ENCODE measurements at regions not wholly inside any gene's neighbourhood (a gene's known extent, or its start where the extent isn't known, plus 50 kb on each side); places are given as distances from the start of the nearest gene placed in this dataset.

DNA sequence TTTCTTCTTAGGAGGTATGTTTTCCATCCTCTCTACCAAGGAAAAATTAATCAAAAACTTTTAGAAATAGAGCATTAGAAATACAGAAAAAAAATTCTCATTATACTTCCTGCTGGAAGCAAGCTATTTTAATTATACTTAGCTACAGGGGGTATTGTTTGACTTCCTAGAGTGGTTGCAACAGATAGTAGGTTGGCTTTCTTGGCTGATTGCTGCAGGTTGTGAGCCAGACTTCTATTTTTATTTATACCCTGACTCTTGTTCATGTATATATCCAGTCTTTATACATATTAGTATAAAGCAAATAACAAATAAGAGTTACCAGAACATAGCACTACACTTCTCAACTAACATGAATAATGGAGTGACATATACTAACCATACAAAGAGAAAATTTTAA, 460.8 kb upstream of the REG3G start:
- Histone ChIP-seq H2BK5ac (ENCODE audit: low read depth, low read length, poor library complexity, severe bottlenecking) (no peak overlapping the region), H3K79me1 (ENCODE audit: low read depth in 1 of 2, low read length in 2 of 2) (no peaks in the 10 kb centered on the region), H3K9me1 (ENCODE audit: insufficient read depth, low read length) (no peaks in the 10 kb centered on the region), H3K4me2 (ENCODE audit: low read depth, low read length) (no peak overlapping the region), H3K36me3 (ENCODE audit: control insufficient read depth, insufficient read depth, low read length) (no peaks in the 10 kb centered on the region), H2AK9ac (replicated peaks; ENCODE audit: low read depth, low read length, poor library complexity) (no peak overlapping the region), H3K4me3 (ENCODE audit: insufficient read depth, low read depth, low read length) (no peak overlapping the region), H2AFZ (replicated peaks; ENCODE audit: low read length, poor library complexity) (no peak overlapping the region), H4K5ac (ENCODE audit: low read depth, low read length) (no peak overlapping the region), H3K27me3 (ENCODE audit: control insufficient read depth, insufficient read depth, low read length) (no peaks in the 10 kb centered on the region), H2BK15ac (ENCODE audit: low read depth, low read length) (no peak overlapping the region), H2BK120ac (ENCODE audit: low read depth, low read length) (no peak overlapping the region), H4K8ac (ENCODE audit: low read depth in 2 of 2, low read length in 2 of 2) (no peak overlapping the region), H4K20me1 (ENCODE audit: insufficient read depth, low read length) (no peaks in the 10 kb centered on the region), H2BK20ac (ENCODE audit: low read depth, low read length) (no peak overlapping the region), H3K18ac (ENCODE audit: low read depth, low read length) (no peak overlapping the region), H3K4me1 (ENCODE audit: control insufficient read depth, insufficient read depth, low read length) (no peaks in the 10 kb centered on the region), H3K14ac (replicated peaks; ENCODE audit: low read depth, low read length) (no peak overlapping the region), H3K23ac (ENCODE audit: low read depth, low read length) (no peak overlapping the region), H4K91ac (ENCODE audit: insufficient read depth, low read depth, low read length) (no peak overlapping the region), H3K9me3 (ENCODE audit: control insufficient read depth, insufficient read depth, low read length) (no peaks in the 10 kb centered on the region), H2AK5ac (ENCODE audit: low read depth, low read length) (no peak overlapping the region), H3K9ac (ENCODE audit: low read depth, low read length) (no peak overlapping the region), H3K4ac (ENCODE audit: low read depth, low read length) (no peak overlapping the region), H3K56ac (ENCODE audit: extremely low read depth, insufficient read depth, low read length) (no peak overlapping the region), H3K27ac (ENCODE audit: insufficient read depth, low read length) (no peak overlapping the region)
- DNase-seq, result no peak
- BruUV-seq (replicated peaks), result no TSS peak
- dilution Hi-C loops (cut with HindIII; ENCODE audit: low sequenced_read_pairs, unreplicated experiment) (no loop called here), intact Hi-C loops (cut with micrococcal nuclease) (no loop called here), in situ Hi-C loops (cut with MboI; ENCODE audit: low sequenced_read_pairs) (no loop called here)
- no peak for TF ChIP-seq BHLHE40 (IDR thresholded peaks at IDR 0.05; ENCODE audit: low read depth, low read length)
- no peak for TF ChIP-seq CEBPB (IDR thresholded peaks at IDR 0.05; ENCODE audit: low read depth, low read length)
- TF ChIP-seq POLR2A (IDR thresholded peaks at IDR 0.05; ENCODE audit: low read depth, low read length), result no peak
- TF ChIP-seq CHD1 (IDR thresholded peaks at IDR 0.05; ENCODE audit: low read depth, low read length), result no peak
- no peak for TF ChIP-seq FOS (IDR thresholded peaks at IDR 0.05; ENCODE audit: low read depth, low read length)
- TF ChIP-seq MXI1 (IDR thresholded peaks at IDR 0.05; ENCODE audit: borderline replicate concordance, low read depth, low read length), result no peak
- no peak for TF ChIP-seq RCOR1 (IDR thresholded peaks at IDR 0.05; ENCODE audit: insufficient replicate concordance, low read length)
- ChIA-PET CTCF (no interaction called here), POLR2A (ENCODE audit: unreplicated experiment) (no interaction called here)
- ATAC-seq (ENCODE audit: low read depth), result no peak

Data from IMR-90 (cell line).